Forelimb muscle (tissue), 1 donor: ENCODE measurements at regions not wholly inside any gene's neighbourhood (a gene's known extent, or its start where the extent isn't known, plus 50 kb on each side); places are given as distances from the start of the nearest gene placed in this dataset.
"Not testable (repeated sequence)": the region's sequence is repeated elsewhere in the genome, so short reads cannot be mapped to it uniquely, and the experiment has no call there.

Experiments used
- DNase-seq: peaks from one replicate; pipeline ENCODE4 v3.0.0-alpha.2; 2013; ENCODE audit warnings: low read depth

- no peak for DNase-seq
Measured at GRCh38 chr13:99737481-99738245, 233.9 kb downstream of the ZIC5 start.

DNA sequence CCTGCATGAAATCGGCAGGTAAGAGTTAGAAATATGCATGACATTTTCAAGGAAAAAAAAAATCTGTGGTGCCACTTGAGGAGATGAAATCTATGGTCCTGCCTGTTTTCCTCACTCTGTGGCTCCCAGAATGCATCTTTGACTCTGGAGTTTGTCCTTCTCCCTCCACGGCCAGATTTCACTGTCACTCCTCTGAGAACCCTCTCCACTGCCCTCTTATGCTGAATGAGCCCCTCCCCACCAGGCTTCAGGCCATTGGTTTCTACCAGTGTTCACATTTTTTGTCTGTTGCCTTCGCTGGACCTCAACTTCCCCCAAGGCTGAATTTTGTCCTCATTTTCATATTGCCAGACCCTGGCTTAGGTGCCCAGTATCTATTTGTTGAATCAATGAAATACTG is 235.0 kb downstream of the ZIC5 start:
- no peak for DNase-seq

DNA sequence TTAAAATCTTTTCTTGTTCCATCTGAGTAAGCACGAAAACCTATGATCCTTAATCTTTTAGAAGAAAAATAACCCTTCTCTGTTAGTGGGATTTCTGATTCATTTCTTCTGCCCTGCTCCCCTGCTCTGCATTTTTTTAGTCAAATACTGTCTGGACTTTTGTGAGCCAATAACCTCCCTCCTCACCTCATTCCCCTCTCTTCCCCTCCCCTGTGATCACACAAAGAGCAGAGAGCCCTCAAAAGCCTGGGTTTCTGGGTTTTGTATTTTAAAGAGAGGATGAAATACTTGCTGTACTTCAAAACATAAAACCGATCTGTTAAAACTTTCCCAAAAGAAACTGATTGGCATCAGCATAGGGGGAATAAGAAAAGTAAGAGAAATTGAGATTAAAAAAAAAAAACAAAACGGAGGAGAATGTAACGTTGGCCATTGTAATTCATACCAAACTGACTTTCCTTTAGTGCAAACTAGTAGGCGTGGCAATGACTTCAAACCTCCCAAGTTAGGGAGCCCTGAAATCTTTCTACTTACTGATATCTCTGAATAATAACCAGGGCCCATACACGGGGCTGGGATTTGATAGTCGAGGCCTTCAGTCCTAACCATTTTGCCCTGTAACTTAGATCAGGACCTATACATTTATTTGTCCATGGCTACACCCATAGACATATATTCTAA is 232.9 kb downstream of the TM9SF2 start:
- no peak for DNase-seq

- no peak for DNase-seq
Measured at GRCh38 chr13:99733346-99733745, 232.1 kb downstream of the TM9SF2 start.

GRCh38 chr13:99731747-99732146 is 230.5 kb downstream of the TM9SF2 start:
- DNase-seq = no peak

DNA sequence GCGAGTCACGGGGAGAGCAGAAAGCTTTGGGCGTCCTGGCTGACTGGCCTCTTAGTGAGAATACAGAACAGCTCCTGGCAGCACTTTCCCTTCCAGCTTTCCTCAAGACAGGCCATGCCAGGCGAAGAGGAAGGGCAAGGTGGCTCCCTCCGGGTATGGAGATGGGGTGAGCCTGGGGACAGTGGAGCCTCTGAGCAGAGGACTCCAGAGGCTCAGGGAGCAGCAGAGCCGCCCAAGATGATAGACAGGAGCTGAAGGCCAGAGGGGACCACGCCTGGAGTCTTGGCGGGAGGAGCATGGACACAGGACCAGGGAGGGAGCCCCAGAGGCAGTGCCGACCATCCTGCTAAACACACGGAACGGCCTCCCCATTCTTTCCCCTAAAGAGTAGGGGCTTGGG is 229.1 kb downstream of the TM9SF2 start:
- DNase-seq = no peak

DNA sequence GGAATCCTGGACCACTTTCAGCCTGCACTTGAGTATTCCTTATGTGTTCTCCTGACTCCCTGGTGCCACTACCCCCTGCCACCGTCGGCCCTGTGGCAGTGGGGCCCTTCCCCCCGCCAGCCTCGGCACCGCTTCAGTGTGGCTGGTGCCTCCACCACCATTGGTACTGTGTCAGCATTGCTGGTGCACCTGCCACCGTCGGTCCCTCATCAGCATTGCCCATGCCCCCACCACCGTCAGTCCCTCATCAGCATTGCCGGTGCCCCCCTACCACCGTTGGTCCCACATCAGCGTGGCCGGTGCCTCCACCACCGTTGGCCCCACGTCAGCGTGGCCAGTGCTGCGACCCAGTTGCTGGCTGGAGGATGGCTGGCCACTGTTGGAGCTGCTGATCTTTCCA is 228.5 kb downstream of the TM9SF2 start:
- no peak for DNase-seq

DNA sequence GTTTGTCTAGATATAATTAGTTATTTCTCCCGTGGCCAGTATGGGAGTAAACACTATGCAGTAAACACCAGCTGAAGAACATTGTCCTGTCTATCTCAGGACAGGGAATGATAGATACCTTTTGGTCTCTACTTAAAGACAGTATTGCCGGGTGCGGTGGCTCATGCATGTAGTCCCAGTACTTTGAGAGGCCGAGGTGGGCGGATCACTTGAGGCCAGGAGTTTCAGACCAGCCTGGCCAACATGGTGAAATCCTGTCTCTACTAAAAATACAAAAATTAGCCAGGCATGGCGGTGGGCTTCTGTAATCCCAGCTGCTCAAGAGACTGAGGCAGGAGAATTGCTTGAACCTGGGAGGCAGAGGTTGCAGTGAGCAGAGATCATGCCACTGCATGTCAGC is 226.4 kb downstream of the TM9SF2 start:
- DNase-seq = not testable (repeated sequence)

DNA sequence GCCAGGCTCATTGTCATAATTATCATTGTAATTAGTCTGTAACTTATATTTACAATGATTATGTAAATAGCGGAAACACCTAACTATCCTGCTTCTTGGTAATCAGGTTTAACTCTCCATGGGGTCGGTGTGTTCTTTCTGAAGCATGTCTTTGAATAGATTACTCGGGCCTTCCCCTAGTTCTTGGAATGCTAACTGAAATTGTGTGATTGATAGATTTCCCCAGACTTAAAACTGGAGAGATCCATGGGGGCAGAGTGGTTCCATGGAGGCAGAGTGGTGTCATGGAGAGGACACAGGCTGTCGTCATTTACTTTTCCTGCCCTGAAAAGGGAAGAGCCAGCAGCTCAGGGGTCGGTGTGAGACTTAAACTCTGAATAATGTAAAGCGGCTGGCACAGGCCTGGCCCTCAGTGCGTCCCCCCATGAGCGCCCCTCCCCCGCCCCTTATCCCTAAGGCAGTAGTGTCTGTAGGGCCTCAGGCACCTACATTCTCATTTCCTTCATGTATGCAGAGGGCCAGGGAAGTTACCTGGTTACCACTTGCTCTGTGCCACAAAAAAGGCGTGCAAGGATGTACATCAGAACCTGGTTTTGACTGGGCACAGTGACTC is 225.1 kb downstream of the TM9SF2 start:
- DNase-seq = no peak

- no peak for DNase-seq
Measured at GRCh38 chr13:99725644-99726043, 224.4 kb downstream of the TM9SF2 start.

GRCh38 chr13:99724633-99725517 is 223.6 kb downstream of the TM9SF2 start:
- no peak for DNase-seq

- no peak for DNase-seq
Measured at GRCh38 chr13:99723878-99724277, 222.6 kb downstream of the TM9SF2 start.

DNA sequence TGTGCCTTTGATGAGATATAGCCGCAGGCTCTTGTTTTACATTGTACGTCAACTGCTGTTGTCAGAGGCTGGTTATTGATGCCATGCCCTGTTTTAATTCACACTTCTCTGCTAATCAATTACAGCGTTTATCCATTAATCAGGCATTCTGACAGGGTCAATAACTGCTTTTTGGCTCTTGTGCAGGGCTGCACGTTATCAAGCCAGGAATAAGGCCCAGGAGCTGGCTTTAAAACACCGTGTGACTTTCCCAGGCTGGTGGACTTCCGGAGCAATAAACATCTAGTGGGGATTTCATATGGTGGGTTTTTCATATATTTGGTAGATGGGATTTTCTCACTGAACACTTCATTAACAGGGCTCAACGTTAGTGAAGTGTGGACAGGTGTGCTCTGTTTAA is 221.7 kb downstream of the TM9SF2 start:
- no peak for DNase-seq

DNA sequence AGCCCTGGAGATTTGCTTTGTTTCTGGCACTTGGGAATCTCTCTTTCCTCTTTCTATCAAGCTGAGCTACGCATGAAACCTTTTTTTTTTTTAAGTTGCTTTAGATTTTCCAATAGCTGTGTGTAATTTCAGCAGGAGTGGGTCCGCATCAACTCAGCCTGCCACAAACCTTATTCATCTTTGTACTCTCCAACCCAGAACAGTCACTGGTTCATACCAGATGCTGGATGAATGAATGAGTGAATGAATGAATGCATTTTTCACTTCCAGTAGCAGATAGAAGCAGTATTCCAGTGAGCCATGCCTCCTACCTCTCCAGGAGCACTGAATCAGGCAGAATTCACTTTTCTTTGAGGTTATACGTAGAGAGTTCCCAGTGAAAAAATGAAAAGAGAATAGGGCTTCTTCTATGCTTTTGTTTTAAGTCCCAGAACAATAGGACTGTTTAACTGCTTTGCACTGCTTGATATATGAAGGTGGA is 221.1 kb downstream of the TM9SF2 start:
- DNase-seq = no peak

GRCh38 chr13:99721606-99722337 is 220.5 kb downstream of the TM9SF2 start:
- no peak for DNase-seq

DNA sequence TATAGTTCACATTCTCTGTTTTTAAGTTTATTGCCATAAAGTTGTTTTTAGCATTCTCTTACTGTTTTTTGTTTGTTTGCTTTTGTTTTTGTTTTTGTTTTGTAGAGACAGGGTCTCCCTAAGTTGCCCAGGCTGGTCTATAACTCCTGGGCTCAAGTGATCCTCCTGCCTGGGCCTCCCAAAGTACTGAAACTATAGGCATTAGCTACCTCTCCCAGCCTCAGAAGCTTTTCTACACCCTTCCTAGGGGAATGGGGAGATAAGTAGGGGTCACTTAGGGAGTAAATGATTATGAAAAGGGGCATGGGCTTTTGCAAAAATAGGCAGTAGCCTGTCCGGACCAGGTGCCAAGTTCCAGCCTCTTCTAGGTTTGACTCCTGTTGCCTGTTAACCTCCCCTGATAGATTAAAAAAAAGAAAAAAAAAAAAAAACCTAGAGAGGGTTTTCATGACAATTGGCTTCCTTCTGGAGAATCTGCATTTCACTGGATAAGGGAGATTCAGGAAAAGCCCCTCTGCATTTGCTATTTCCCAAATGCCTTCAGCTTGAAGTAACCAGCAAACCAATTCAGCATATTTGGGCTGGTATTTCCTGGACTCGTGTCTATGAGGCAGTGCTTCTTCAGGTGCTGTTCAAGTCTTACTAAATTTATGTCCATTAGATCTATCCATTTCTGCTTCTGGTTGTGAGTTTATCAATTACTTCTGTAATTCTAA is 216.8 kb downstream of the TM9SF2 start:
- no peak for DNase-seq

DNA sequence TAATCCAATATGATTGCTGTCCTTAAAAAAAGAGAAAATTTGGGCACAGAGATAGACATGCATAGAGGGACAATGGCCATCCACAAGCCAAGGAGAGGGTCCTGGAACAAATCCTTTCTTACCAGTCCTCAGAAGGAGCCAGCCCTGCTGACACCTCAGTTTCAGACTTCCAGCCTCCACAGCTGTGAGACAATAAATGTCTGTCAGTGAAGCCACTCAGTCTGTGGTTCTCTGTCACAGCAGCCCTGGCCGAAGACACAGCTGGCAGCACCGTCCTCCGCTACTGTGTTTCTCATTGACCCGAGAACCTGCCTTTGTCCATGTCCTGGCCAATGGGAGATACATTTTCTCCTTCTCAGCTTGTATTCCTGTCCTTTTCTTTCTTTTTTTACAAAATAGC is 207.9 kb downstream of the TM9SF2 start:
- no peak for DNase-seq

DNA sequence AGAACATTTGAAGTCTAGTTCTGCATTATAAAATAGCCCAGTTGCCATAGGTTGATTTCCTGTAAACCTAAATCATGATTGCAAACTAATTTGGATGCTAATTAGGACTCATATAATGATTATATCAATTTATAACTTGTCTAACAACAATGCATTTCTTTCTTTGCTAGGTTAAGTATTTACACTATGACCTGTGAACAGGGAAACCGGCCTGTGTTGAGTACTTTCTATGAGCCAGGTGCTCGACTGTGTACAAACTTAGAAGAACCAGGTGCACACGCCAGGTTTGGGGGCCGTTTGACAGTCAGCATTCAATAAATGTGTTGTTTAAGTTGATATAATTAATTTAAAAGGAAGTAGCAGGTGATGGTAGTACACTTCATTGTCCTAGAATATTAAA is 203.1 kb downstream of the TM9SF2 start:
- DNase-seq = no peak

- DNase-seq = no peak
Measured at GRCh38 chr13:99703908-99704307, 202.6 kb downstream of the TM9SF2 start.

GRCh38 chr13:99702687-99703319 is 201.5 kb downstream of the TM9SF2 start:
- no peak for DNase-seq
